Esophagus muscularis mucosa (tissue), 4 donors: ENCODE measurements at regions not wholly inside any gene's neighbourhood (a gene's known extent, or its start where the extent isn't known, plus 50 kb on each side); places are given as distances from the start of the nearest gene placed in this dataset.

Experiments used
- CTCF ChIP-seq, 3 experiments: fragments of 200-600 bp in 2 of 3; fragments of 450-650 bp in 1 of 3; sonication (generic) in 2 of 3; IDR thresholded peaks; one replicate each; pipeline ENCODE4 v1.5.1; 2017 to 2019; ENCODE audit warnings: antibody characterized with exemption in 3 of 3, mild to moderate bottlenecking in 2 of 3, moderate library complexity in 1 of 3
- EP300 ChIP-seq: sonication (generic); formaldehyde crosslinking; IDR thresholded peaks from one replicate; pipeline ENCODE4 v1.6.1; 2017; ENCODE audit warnings: antibody characterized with exemption
- POLR2A ChIP-seq: fragments of 450-650 bp; IDR thresholded peaks from one replicate; pipeline ENCODE4 v1.6.1; 2017; ENCODE audit warnings: antibody characterized with exemption, moderate library complexity, mild to moderate bottlenecking, low read depth

- TF ChIP-seq POLR2A (no peak), CTCF (IDR thresholded peaks at IDR 0.05) (no peak), EP300 (no peak)
These were observed 87.2 kb upstream of the NEURL1B start for GRCh38 chr5:172553903-172554302.
